ENCODE measurements at regions not wholly inside any gene's neighbourhood (a gene's known extent, or its start where the extent isn't known, plus 50 kb on each side); places are given as distances from the start of the nearest gene placed in this dataset.

DNA sequence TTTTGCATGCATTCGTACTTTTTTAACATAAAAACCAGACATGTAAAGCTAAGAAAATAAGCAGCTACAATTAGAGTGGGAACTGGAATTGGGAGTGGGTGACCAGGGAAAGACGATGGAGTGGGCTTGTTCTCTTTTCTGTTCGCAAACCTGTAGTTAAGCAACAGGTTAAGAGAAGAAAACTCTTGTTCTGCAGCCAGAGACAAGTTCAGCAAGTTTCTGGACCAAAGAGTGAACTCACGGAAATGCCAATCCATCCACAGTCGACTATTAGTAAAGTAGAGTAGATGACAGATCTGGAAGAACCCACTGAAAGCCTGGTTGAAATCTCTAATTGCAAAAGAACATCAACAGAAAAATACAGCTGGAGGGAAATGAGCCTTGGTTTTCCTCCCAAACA lies 197.8 kb downstream of the TFAP2A start:
- WGBS (ENCODE audit: extremely low coverage, insufficient read length, low lambda C conversion rate): no CpG with 5 or more reads among the region's 5 CpGs

More for the DNA sequence above, 197.8 kb downstream of the TFAP2A start:
- TF ChIP-seq CTCF (conservative IDR thresholded peaks at IDR 0.05): no peak
- no peak for DNase-seq
- H2BK12ac ChIP-seq (ENCODE audit: insufficient read length, low read depth, low read length): no peak overlapping the region
- H4K91ac ChIP-seq (ENCODE audit: insufficient read length, low read depth, low read length): no peak overlapping the region
- H3K18ac ChIP-seq (ENCODE audit: insufficient read length, low read depth, low read length): no peak overlapping the region
- H3K14ac ChIP-seq (ENCODE audit: insufficient read depth, low read length): no peak overlapping the region
- Mint-ChIP-seq H3K27me3 (ENCODE audit: low read depth) (no peaks in the 10 kb centered on the region), H3K27ac (no peak overlapping the region), H3K36me3 (ENCODE audit: insufficient read depth in 1 of 3, low read depth in 3 of 3) (no peaks in the 10 kb centered on the region), H3K9me3 (no peaks in the 10 kb centered on the region), H3K4me3 (no peak overlapping the region), H3K4me1 (no peaks in the 10 kb centered on the region)
- H3T11ph ChIP-seq (ENCODE audit: low read length): no peak overlapping the region
- H2BK15ac ChIP-seq (ENCODE audit: low read depth, low read length): no peak overlapping the region
- H2AFZ ChIP-seq (ENCODE audit: low read length): no peak overlapping the region
- no peak overlapping the region for H3K9ac ChIP-seq (ENCODE audit: extremely low read depth, insufficient read length, low read length)
- no peak overlapping the region for H2BK20ac ChIP-seq (ENCODE audit: low read depth, low read length, poor library complexity, severe bottlenecking)
- no peaks in the 10 kb centered on the region for H3K23me2 ChIP-seq (ENCODE audit: insufficient read length, low read depth, low read length, poor library complexity, severe bottlenecking)
- no peak overlapping the region for H3K4ac ChIP-seq (ENCODE audit: low read depth, low read length)
- H3K56ac ChIP-seq (ENCODE audit: insufficient read length, low read depth, low read length): no peak overlapping the region
- no peak overlapping the region for H3K27ac ChIP-seq (ENCODE audit: insufficient read length, low read depth, low read length)
- no peaks in the 10 kb centered on the region for H3K27me3 ChIP-seq (ENCODE audit: insufficient read depth, low read length)
- H2AK5ac ChIP-seq (ENCODE audit: insufficient read length, low read length): no peak overlapping the region
- no peak overlapping the region for H2BK5ac ChIP-seq (ENCODE audit: insufficient read length, low read length)
- no peak overlapping the region for H4K8ac ChIP-seq (replicated peaks; ENCODE audit: insufficient read length, low read depth, low read length)
- no peaks in the 10 kb centered on the region for H3K9me3 ChIP-seq (ENCODE audit: control insufficient read depth, low read depth, low read length)
- H3K79me2 ChIP-seq (ENCODE audit: insufficient read depth, low read length): no peaks in the 10 kb centered on the region
- H3K23ac ChIP-seq (ENCODE audit: insufficient read length, low read depth, low read length): no peak overlapping the region
- H3K4me2 ChIP-seq (ENCODE audit: insufficient read depth, insufficient read length, low read length): no peak overlapping the region
- H2BK120ac ChIP-seq (ENCODE audit: low read depth, low read length, poor library complexity, severe bottlenecking): no peak overlapping the region
- H3K4me1 ChIP-seq (ENCODE audit: insufficient read depth, low read length): no peaks in the 10 kb centered on the region
- H3K79me1 ChIP-seq (ENCODE audit: insufficient read depth, low read depth, low read length, poor library complexity, severe bottlenecking): no peaks in the 10 kb centered on the region
- no peaks in the 10 kb centered on the region for H4K20me1 ChIP-seq (ENCODE audit: control insufficient read depth, insufficient read depth, insufficient read length)
- H4K5ac ChIP-seq (ENCODE audit: insufficient read length, low read depth, low read length): no peak overlapping the region

Measured in H9 (cell line).